ENCODE measurements at regions not wholly inside any gene's neighbourhood (a gene's known extent, or its start where the extent isn't known, plus 50 kb on each side); places are given as distances from the start of the nearest gene placed in this dataset.

GRCh38 chr16:16991711-16992110, 479.0 kb downstream of the XYLT1 start:
- Histone ChIP-seq H4K20me1 (ENCODE audit: control insufficient read depth, extremely low read depth, insufficient read depth, low read length) (no peaks in the 10 kb centered on the region), H3K27me3 (ENCODE audit: control insufficient read depth, insufficient read depth, low read length) (no peaks in the 10 kb centered on the region), H3K4me1 (ENCODE audit: control insufficient read depth, extremely low read depth, insufficient read depth, low read length) (no peaks in the 10 kb centered on the region), H3K79me2 (ENCODE audit: control insufficient read depth, insufficient read depth, low read length) (no peaks in the 10 kb centered on the region), H2AFZ (ENCODE audit: low read length) (no peak overlapping the region), H3K36me3 (ENCODE audit: control insufficient read depth, insufficient read depth, low read length) (no peaks in the 10 kb centered on the region), H3K4me3 (replicated peaks in 1 of 4; ENCODE audit: control extremely low read depth in 1 of 4, insufficient read depth in 1 of 4, low read depth in 3 of 4, low read length in 4 of 4) (no peak overlapping the region), H3K9me3 (ENCODE audit: control insufficient read depth, insufficient read depth, low read depth, low read length) (no peaks in the 10 kb centered on the region), H3K9ac (ENCODE audit: insufficient read depth, low read length) (no peak overlapping the region), H3K4me2 (ENCODE audit: extremely low read depth, insufficient read depth, low read length) (no peak overlapping the region), H3K27ac (ENCODE audit: insufficient read depth, low read length) (no peak overlapping the region)
- TF ChIP-seq EZH2 (IDR thresholded peaks at IDR 0.05; ENCODE audit: low read length, missing control alignments) (no peak), CTCF (conservative IDR thresholded peaks at IDR 0.05 in 1 of 2, IDR thresholded peaks at IDR 0.05 in 1 of 2; ENCODE audit: low read depth in 1 of 2, low read length in 2 of 2) (no peak)
- no peak for DNase-seq (ENCODE audit: low read depth in 2 of 2)

GRCh38 chr16:16992975-16993765, 477.6 kb downstream of the XYLT1 start:
- no peak for DNase-seq (ENCODE audit: low read depth in 2 of 2)
- TF ChIP-seq EZH2 (IDR thresholded peaks at IDR 0.05; ENCODE audit: low read length, missing control alignments) (no peak), CTCF (conservative IDR thresholded peaks at IDR 0.05 in 1 of 2, IDR thresholded peaks at IDR 0.05 in 1 of 2; ENCODE audit: low read depth in 1 of 2, low read length in 2 of 2) (no peak)
- no peak overlapping the region for H3K27ac ChIP-seq (ENCODE audit: insufficient read depth, low read length)

GRCh38 chr16:16994831-16995230, 475.9 kb downstream of the XYLT1 start:
- Histone ChIP-seq H3K9me3 (ENCODE audit: control insufficient read depth, insufficient read depth, low read depth, low read length) (no peaks in the 10 kb centered on the region), H4K20me1 (ENCODE audit: control insufficient read depth, extremely low read depth, insufficient read depth, low read length) (no peaks in the 10 kb centered on the region), H3K79me2 (ENCODE audit: control insufficient read depth, insufficient read depth, low read length) (no peaks in the 10 kb centered on the region), H3K27me3 (ENCODE audit: control insufficient read depth, insufficient read depth, low read length) (no peaks in the 10 kb centered on the region), H3K4me2 (ENCODE audit: extremely low read depth, insufficient read depth, low read length) (no peak overlapping the region), H3K9ac (ENCODE audit: insufficient read depth, low read length) (no peak overlapping the region), H3K36me3 (ENCODE audit: control insufficient read depth, insufficient read depth, low read length) (no peaks in the 10 kb centered on the region), H3K4me3 (replicated peaks in 1 of 4; ENCODE audit: control extremely low read depth in 1 of 4, insufficient read depth in 1 of 4, low read depth in 3 of 4, low read length in 4 of 4) (no peak overlapping the region), H3K4me1 (ENCODE audit: control insufficient read depth, extremely low read depth, insufficient read depth, low read length) (no peaks in the 10 kb centered on the region), H3K27ac (ENCODE audit: insufficient read depth, low read length) (no peak overlapping the region), H2AFZ (ENCODE audit: low read length) (no peak overlapping the region)
- TF ChIP-seq EZH2 (IDR thresholded peaks at IDR 0.05; ENCODE audit: low read length, missing control alignments): no peak
- no peak for TF ChIP-seq CTCF (conservative IDR thresholded peaks at IDR 0.05 in 1 of 2, IDR thresholded peaks at IDR 0.05 in 1 of 2; ENCODE audit: low read depth in 1 of 2, low read length in 2 of 2)
- no peak for DNase-seq (ENCODE audit: low read depth in 2 of 2)

More at GRCh38 chr16:16992975-16993765, 477.6 kb downstream of the XYLT1 start:
- H3K36me3 ChIP-seq (ENCODE audit: control insufficient read depth, insufficient read depth, low read length): no peaks in the 10 kb centered on the region
- H3K4me1 ChIP-seq (ENCODE audit: control insufficient read depth, extremely low read depth, insufficient read depth, low read length): no peaks in the 10 kb centered on the region
- H3K79me2 ChIP-seq (ENCODE audit: control insufficient read depth, insufficient read depth, low read length): no peaks in the 10 kb centered on the region
- no peak overlapping the region for H2AFZ ChIP-seq (ENCODE audit: low read length)
- H3K9me3 ChIP-seq (ENCODE audit: control insufficient read depth, insufficient read depth, low read depth, low read length): no peaks in the 10 kb centered on the region
- H3K9ac ChIP-seq (ENCODE audit: insufficient read depth, low read length): no peak overlapping the region
- H3K4me2 ChIP-seq (ENCODE audit: extremely low read depth, insufficient read depth, low read length): no peak overlapping the region
- H4K20me1 ChIP-seq (ENCODE audit: control insufficient read depth, extremely low read depth, insufficient read depth, low read length): no peaks in the 10 kb centered on the region
- H3K4me3 ChIP-seq (replicated peaks in 1 of 4; ENCODE audit: control extremely low read depth in 1 of 4, insufficient read depth in 1 of 4, low read depth in 3 of 4, low read length in 4 of 4): no peak overlapping the region
- no peaks in the 10 kb centered on the region for H3K27me3 ChIP-seq (ENCODE audit: control insufficient read depth, insufficient read depth, low read length)
